SU-DHL-6 (cell line): ENCODE measurements at regions not wholly inside any gene's neighbourhood (a gene's known extent, or its start where the extent isn't known, plus 50 kb on each side); places are given as distances from the start of the nearest gene placed in this dataset.
"Not testable (repeated sequence)": the region's sequence is repeated elsewhere in the genome, so short reads cannot be mapped to it uniquely, and the experiment has no call there.

ENCODE experiments used
- EZH2phosphoT487 ChIP-seq: fragments of 200-600 bp; sonication (generic), shearing (Covaris generic); conservative IDR thresholded peaks from 2 replicates; pipeline ENCODE4 v1.6.1; 2018; ENCODE audit warnings: mild to moderate bottlenecking, antibody characterized with exemption, low read length, moderate library complexity, mixed read lengths
- TF ChIP-seq, protein P1 (sequence below): fragments of 200-600 bp; sonication (generic); IDR thresholded peaks from one replicate; pipeline ENCODE4 v1.5.1; 2017; ENCODE audit warnings: antibody characterized with exemption, mild to moderate bottlenecking, low read length, moderate library complexity; ENCODE audit not compliant: insufficient read depth, poor library complexity, severe bottlenecking

GRCh38 chr14:84099560-84099959 lies 1430.4 kb upstream of the FLRT2 start:
- not testable (repeated sequence) for TF ChIP-seq EZH2phosphoT487
- TF ChIP-seq, protein P1, sequence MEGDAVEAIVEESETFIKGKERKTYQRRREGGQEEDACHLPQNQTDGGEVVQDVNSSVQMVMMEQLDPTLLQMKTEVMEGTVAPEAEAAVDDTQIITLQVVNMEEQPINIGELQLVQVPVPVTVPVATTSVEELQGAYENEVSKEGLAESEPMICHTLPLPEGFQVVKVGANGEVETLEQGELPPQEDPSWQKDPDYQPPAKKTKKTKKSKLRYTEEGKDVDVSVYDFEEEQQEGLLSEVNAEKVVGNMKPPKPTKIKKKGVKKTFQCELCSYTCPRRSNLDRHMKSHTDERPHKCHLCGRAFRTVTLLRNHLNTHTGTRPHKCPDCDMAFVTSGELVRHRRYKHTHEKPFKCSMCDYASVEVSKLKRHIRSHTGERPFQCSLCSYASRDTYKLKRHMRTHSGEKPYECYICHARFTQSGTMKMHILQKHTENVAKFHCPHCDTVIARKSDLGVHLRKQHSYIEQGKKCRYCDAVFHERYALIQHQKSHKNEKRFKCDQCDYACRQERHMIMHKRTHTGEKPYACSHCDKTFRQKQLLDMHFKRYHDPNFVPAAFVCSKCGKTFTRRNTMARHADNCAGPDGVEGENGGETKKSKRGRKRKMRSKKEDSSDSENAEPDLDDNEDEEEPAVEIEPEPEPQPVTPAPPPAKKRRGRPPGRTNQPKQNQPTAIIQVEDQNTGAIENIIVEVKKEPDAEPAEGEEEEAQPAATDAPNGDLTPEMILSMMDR: not testable (repeated sequence)
